ENCODE measurements at regions not wholly inside any gene's neighbourhood (a gene's known extent, or its start where the extent isn't known, plus 50 kb on each side); places are given as distances from the start of the nearest gene placed in this dataset.

DNA sequence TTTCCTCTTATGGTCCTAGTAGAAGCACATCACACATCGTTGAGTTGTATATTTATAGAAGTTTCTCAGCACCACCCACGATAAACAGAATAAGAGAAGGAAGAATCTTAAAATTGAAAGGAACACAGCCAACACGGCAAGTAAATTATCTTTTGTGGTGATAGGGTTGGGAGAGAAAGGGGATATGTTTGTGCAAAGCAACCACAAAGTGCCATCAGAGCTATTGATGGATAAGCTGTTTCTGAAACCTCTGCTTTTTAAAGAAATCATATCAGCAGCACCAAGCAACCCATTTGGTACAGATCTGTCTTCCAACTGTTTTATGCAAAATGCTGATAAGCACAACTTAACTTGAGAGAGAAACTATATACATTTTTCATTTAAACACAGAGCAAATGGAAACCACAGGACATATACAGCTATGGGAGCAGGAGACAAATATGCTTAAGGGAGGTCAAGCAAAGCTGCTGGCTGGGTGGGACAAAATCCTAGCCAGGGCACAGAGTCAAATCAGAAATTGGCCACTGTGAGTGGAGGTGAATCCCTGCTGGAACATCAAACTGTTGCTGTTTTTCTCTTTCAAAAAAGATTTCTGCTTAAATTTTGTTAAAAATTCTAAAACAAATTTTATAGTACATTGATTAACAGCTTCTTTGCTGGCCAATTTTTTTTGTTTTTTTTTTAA, 194.0 kb upstream of the HHIP start:
- H4K20me1 ChIP-seq (ENCODE audit: insufficient read depth), result no peaks in the 10 kb centered on the region
- POLR2A ChIA-PET (ENCODE audit: unreplicated experiment), result no interaction called here
- H3K79me2 ChIP-seq (ENCODE audit: low read depth), result no peaks in the 10 kb centered on the region
- no peak overlapping the region for H2AFZ ChIP-seq
- H3K4me3 ChIP-seq, result no peak overlapping the region
- intact Hi-C loops (cut with micrococcal nuclease; ENCODE audit: unreplicated experiment), result no loop called here
- DNase-seq, result no peak
- H3K9me3 ChIP-seq (ENCODE audit: insufficient read depth, low read depth), result no peaks in the 10 kb centered on the region
- no peaks in the 10 kb centered on the region for H3K9me2 ChIP-seq (ENCODE audit: insufficient read depth)
- no TSS peak for BruUV-seq (replicated peaks)
- no peak overlapping the region for H3K4me2 ChIP-seq
- no peaks in the 10 kb centered on the region for H3K36me3 ChIP-seq (ENCODE audit: low read depth)
- H3K4me1 ChIP-seq (replicated peaks; ENCODE audit: insufficient read depth), result no peaks in the 10 kb centered on the region
- H3F3A ChIP-seq (ENCODE audit: insufficient read depth, low read depth), result no peaks in the 10 kb centered on the region
- H3K27ac ChIP-seq, result no peak overlapping the region
- no peaks in the 10 kb centered on the region for H3K27me3 ChIP-seq (ENCODE audit: insufficient read depth, low read depth)
- TF ChIP-seq, protein P1, sequence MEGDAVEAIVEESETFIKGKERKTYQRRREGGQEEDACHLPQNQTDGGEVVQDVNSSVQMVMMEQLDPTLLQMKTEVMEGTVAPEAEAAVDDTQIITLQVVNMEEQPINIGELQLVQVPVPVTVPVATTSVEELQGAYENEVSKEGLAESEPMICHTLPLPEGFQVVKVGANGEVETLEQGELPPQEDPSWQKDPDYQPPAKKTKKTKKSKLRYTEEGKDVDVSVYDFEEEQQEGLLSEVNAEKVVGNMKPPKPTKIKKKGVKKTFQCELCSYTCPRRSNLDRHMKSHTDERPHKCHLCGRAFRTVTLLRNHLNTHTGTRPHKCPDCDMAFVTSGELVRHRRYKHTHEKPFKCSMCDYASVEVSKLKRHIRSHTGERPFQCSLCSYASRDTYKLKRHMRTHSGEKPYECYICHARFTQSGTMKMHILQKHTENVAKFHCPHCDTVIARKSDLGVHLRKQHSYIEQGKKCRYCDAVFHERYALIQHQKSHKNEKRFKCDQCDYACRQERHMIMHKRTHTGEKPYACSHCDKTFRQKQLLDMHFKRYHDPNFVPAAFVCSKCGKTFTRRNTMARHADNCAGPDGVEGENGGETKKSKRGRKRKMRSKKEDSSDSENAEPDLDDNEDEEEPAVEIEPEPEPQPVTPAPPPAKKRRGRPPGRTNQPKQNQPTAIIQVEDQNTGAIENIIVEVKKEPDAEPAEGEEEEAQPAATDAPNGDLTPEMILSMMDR (conservative IDR thresholded peaks at IDR 0.05), result no peak
- TF ChIP-seq EZH2 (IDR thresholded peaks at IDR 0.05; ENCODE audit: low read depth), result no peak
- CTCF ChIA-PET, result no interaction called here

DNA sequence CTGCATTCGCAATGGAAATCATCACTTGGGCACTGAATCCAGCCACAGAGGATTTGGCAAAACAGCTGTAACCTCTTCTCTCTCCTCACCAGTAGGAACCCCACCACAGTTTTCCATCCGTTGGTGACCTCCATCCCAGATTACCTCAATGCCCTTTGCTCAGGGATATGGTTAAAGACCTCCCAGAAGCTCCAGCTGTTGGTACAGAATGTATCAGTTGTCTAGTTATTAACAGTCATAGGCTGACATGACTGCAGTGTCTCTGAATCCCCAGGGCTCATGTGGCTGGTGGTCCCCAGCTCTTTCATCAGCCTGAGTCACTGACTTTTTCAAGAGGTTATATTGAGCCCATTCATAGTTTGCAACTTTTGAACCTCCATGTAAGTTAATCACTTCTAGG, 189.8 kb upstream of the HHIP start:
- Histone ChIP-seq H3K79me2 (ENCODE audit: low read depth) (no peaks in the 10 kb centered on the region), H3K4me3 (no peak overlapping the region), H3K4me1 (replicated peaks; ENCODE audit: insufficient read depth) (no peaks in the 10 kb centered on the region), H3K9me2 (ENCODE audit: insufficient read depth) (no peaks in the 10 kb centered on the region), H3K9me3 (ENCODE audit: insufficient read depth, low read depth) (no peaks in the 10 kb centered on the region), H2AFZ (no peak overlapping the region), H3K4me2 (no peak overlapping the region), H3K36me3 (ENCODE audit: low read depth) (no peaks in the 10 kb centered on the region), H3K27me3 (ENCODE audit: insufficient read depth, low read depth) (no peaks in the 10 kb centered on the region), H4K20me1 (ENCODE audit: insufficient read depth) (no peaks in the 10 kb centered on the region), H3F3A (ENCODE audit: insufficient read depth, low read depth) (no peaks in the 10 kb centered on the region), H3K27ac (no peak overlapping the region)
- intact Hi-C loops (cut with micrococcal nuclease; ENCODE audit: unreplicated experiment), result no loop called here
- no peak for DNase-seq
- ChIA-PET POLR2A (ENCODE audit: unreplicated experiment) (no interaction called here), CTCF (no interaction called here)
- no TSS peak for BruUV-seq (replicated peaks)
- TF ChIP-seq EZH2 (IDR thresholded peaks at IDR 0.05; ENCODE audit: low read depth), result no peak
- TF ChIP-seq, protein P1 (conservative IDR thresholded peaks at IDR 0.05), result no peak

DNA sequence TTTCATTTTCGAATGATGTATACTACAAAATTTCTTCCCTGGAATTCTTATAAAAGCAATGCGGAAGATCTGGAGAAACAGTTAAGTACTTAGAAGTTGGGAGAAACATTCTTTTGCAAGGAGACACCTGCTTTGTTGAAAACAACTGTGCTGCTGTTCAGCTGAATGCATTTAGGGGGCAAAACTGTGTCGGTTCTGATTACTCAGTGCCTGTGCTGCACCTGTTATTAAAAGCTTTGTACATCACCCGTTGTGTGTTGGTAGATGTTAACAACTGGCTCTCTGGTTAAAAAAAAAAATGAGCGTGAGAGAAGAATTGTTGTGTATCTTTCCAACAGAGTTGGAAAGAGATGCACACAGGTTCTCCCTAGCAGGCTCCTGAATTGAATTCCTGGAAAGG, 184.1 kb upstream of the HHIP start:
- Histone ChIP-seq H3K9me2 (ENCODE audit: insufficient read depth) (no peaks in the 10 kb centered on the region), H3K27ac (no peak overlapping the region), H3K4me3 (no peak overlapping the region), H3K9me3 (ENCODE audit: insufficient read depth, low read depth) (no peaks in the 10 kb centered on the region), H3K4me1 (replicated peaks; ENCODE audit: insufficient read depth) (no peaks in the 10 kb centered on the region), H3K27me3 (ENCODE audit: insufficient read depth, low read depth) (no peaks in the 10 kb centered on the region), H3K4me2 (no peak overlapping the region), H4K20me1 (ENCODE audit: insufficient read depth) (no peaks in the 10 kb centered on the region), H3F3A (ENCODE audit: insufficient read depth, low read depth) (no peaks in the 10 kb centered on the region), H3K79me2 (ENCODE audit: low read depth) (no peaks in the 10 kb centered on the region), H3K36me3 (ENCODE audit: low read depth) (no peaks in the 10 kb centered on the region), H2AFZ (no peak overlapping the region)
- intact Hi-C loops (cut with micrococcal nuclease; ENCODE audit: unreplicated experiment), result no loop called here
- CTCF ChIA-PET, result no interaction called here
- BruUV-seq (replicated peaks), result no TSS peak
- DNase-seq, result no peak
- POLR2A ChIA-PET (ENCODE audit: unreplicated experiment), result no interaction called here
- TF ChIP-seq EZH2 (IDR thresholded peaks at IDR 0.05; ENCODE audit: low read depth), result no peak
- TF ChIP-seq, protein P1 (conservative IDR thresholded peaks at IDR 0.05), result no peak
